ENCODE measurements at regions not wholly inside any gene's neighbourhood (a gene's known extent, or its start where the extent isn't known, plus 50 kb on each side); places are given as distances from the start of the nearest gene placed in this dataset.
"Not testable (repeated sequence)": the region's sequence is repeated elsewhere in the genome, so short reads cannot be mapped to it uniquely, and the experiment has no call there.

- not testable (repeated sequence) for TF ChIP-seq ZNF138 (CRISPR knock-in tag; conservative IDR thresholded peaks at IDR 0.05); CTCF (IDR thresholded peaks at IDR 0.05)
Observed at GRCh38 chr2:21850367-21850766, 726.6 kb downstream of the TDRD15 start.

Measured in WTC11 (cell line).